ENCODE measurements at regions not wholly inside any gene's neighbourhood (a gene's known extent, or its start where the extent isn't known, plus 50 kb on each side); places are given as distances from the start of the nearest gene placed in this dataset.

GRCh38 chr12:84421103-84421502 is 491.5 kb downstream of the SLC6A15 start:
- TF ChIP-seq CTCF (IDR thresholded peaks at IDR 0.05; ENCODE audit: borderline replicate concordance, extremely low read depth, low read length, poor library complexity, severe bottlenecking) (no peak), EZH2 (IDR thresholded peaks at IDR 0.05; ENCODE audit: borderline replicate concordance, low read depth, low read length, severe bottlenecking) (no peak)

Data from DND-41 (cell line).